Upper lobe of right lung (tissue), 1 donor: ENCODE measurements at regions not wholly inside any gene's neighbourhood (a gene's known extent, or its start where the extent isn't known, plus 50 kb on each side); places are given as distances from the start of the nearest gene placed in this dataset.
A peak's percentile ranks its signal among the peaks of the same experiment; 100 is the strongest.

Experiments used
- ATAC-seq: fragments of 200-7000 bp; cut with Tn5 transposase; one replicate; pipeline ENCODE4 v1.9.1; 2020; ENCODE audit warnings: mild to moderate bottlenecking, moderate library complexity
- DNase-seq: peaks from one replicate; pipeline ENCODE4 v3.0.0-alpha.2; 2020
- H3K27ac ChIP-seq: fragments of 200-600 bp; one replicate; pipeline ENCODE4 v1.8.0; 2022
- H3K27me3 ChIP-seq: fragments of 200-600 bp; one replicate; pipeline ENCODE4 v1.8.0; 2022; ENCODE audit warnings: mild to moderate bottlenecking
- H3K36me3 ChIP-seq: fragments of 200-600 bp; one replicate; pipeline ENCODE4 v1.8.0; 2022
- H3K4me1 ChIP-seq: fragments of 200-600 bp; one replicate; pipeline ENCODE4 v1.8.0; 2022
- H3K4me3 ChIP-seq: fragments of 200-600 bp; one replicate; pipeline ENCODE4 v1.8.0; 2022; ENCODE audit warnings: mild to moderate bottlenecking
- H3K9me3 ChIP-seq: fragments of 200-600 bp; one replicate; pipeline ENCODE4 v1.8.0; 2022
- intact Hi-C: fragments of 100-400 bp; cut with DNase I; formaldehyde crosslinking; loops from one replicate; pipeline ENCODE4 v1.11.0; 2022
- TF ChIP-seq, protein P1 (sequence below): fragments of 200-600 bp; IDR thresholded peaks from one replicate; pipeline ENCODE4 v1.8.0; 2022; ENCODE audit warnings: antibody characterized with exemption
- donor health status: DM: no; HTN: yes; CAD: no; lungs with severe emphysema.

- Histone ChIP-seq H3K9me3 (no peaks in the 10 kb centered on the region), H3K27ac (no peak overlapping the region), H3K36me3 (no peaks in the 10 kb centered on the region), H3K27me3 (no peaks in the 10 kb centered on the region), H3K4me3 (no peak overlapping the region), H3K4me1 (no peaks in the 10 kb centered on the region)
- intact Hi-C loops: no loop called here
- DNase-seq (no peak), ATAC-seq (no peak)
- TF ChIP-seq, protein P1, sequence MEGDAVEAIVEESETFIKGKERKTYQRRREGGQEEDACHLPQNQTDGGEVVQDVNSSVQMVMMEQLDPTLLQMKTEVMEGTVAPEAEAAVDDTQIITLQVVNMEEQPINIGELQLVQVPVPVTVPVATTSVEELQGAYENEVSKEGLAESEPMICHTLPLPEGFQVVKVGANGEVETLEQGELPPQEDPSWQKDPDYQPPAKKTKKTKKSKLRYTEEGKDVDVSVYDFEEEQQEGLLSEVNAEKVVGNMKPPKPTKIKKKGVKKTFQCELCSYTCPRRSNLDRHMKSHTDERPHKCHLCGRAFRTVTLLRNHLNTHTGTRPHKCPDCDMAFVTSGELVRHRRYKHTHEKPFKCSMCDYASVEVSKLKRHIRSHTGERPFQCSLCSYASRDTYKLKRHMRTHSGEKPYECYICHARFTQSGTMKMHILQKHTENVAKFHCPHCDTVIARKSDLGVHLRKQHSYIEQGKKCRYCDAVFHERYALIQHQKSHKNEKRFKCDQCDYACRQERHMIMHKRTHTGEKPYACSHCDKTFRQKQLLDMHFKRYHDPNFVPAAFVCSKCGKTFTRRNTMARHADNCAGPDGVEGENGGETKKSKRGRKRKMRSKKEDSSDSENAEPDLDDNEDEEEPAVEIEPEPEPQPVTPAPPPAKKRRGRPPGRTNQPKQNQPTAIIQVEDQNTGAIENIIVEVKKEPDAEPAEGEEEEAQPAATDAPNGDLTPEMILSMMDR: no peak
These were observed 328.0 kb upstream of the POT1 start for GRCh38 chr7:125257617-125258016.

GRCh38 chr7:125256446-125256845, 326.8 kb upstream of the POT1 start:
- H3K9me3 ChIP-seq: no peaks in the 10 kb centered on the region
- ATAC-seq (no peak), DNase-seq (no peak)
- no peaks in the 10 kb centered on the region for H3K4me1 ChIP-seq
- H3K27ac ChIP-seq: no peak overlapping the region
- intact Hi-C loops: no loop called here
- no peaks in the 10 kb centered on the region for H3K27me3 ChIP-seq
- TF ChIP-seq, protein P1: no peak
- no peaks in the 10 kb centered on the region for H3K36me3 ChIP-seq
- H3K4me3 ChIP-seq: no peak overlapping the region

DNA sequence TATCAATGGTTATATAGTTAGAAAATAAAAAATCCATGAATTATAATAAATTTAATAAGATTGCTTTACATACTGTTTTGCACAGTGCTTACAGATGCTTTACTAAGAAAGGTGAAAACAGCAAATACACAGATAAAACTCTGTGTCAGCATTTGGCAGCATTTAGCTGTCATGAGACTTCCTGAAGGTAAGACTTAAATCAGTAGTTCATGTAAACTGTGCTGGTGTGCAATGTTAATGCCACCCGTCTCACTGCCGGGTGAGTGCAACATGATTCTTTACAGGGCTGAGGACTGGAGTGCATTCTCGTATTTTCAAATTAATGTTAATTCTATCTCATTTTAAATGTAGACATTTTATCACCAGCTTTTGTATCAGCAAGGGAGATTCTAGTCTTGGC, 326.2 kb upstream of the POT1 start:
- ATAC-seq (no peak), DNase-seq (no peak)
- Histone ChIP-seq H3K27ac (no peak overlapping the region), H3K27me3 (no peaks in the 10 kb centered on the region), H3K36me3 (no peaks in the 10 kb centered on the region), H3K4me3 (no peak overlapping the region), H3K4me1 (no peaks in the 10 kb centered on the region), H3K9me3 (no peaks in the 10 kb centered on the region)
- TF ChIP-seq, protein P1: no peak
- intact Hi-C loops: no loop called here

GRCh38 chr7:125254566-125254965, 324.9 kb upstream of the POT1 start:
- Histone ChIP-seq H3K9me3 (no peaks in the 10 kb centered on the region), H3K4me3 (no peak overlapping the region), H3K27ac (no peak overlapping the region), H3K36me3 (no peaks in the 10 kb centered on the region), H3K27me3 (no peaks in the 10 kb centered on the region), H3K4me1 (no peaks in the 10 kb centered on the region)
- no peak for ATAC-seq
- TF ChIP-seq, protein P1: no peak
- no peak for DNase-seq
- intact Hi-C loops: no loop called here

DNA sequence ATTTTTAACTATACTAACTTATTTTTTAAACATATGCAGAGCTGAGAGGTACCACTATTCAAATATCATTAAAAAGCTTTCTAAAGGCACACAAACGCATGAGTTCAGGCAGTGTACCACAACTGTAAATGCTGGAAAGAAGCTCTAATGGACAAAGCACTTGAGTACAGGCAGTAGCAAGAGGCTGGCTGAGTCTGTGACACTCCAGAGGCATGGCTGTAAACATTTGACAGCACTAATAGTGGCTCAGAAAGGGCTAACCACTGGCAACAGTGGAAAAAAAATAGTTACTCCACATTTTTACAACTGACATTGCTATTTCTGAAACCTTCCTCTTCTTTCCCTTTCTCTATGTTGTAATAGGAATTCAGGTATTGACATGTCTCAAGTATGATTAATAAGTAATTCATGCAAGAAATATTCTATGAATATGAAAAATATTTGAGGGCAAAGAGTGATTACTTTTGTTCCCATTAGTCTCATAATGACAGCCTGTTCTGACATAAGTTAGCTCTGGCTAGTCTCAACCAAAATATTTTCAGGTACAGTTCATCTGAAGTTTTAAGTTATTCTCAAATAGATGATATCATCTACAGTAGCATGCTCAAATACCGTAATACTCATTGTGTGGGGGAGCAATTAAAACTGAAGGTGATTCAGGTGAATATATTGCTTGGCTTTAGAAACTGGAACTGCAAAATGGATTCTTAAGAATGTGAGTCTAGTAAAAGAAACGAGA, 324.0 kb upstream of the POT1 start:
- Histone ChIP-seq H3K4me1 (no peaks in the 10 kb centered on the region), H3K36me3 (no peaks in the 10 kb centered on the region), H3K27ac (no peak overlapping the region), H3K9me3 (no peaks in the 10 kb centered on the region), H3K4me3 (no peak overlapping the region), H3K27me3 (no peaks in the 10 kb centered on the region)
- no peak for DNase-seq
- intact Hi-C loops: no loop called here
- ATAC-seq: peak; percentile 29
- TF ChIP-seq, protein P1: no peak
